GM23338 (cell line): ENCODE measurements at regions not wholly inside any gene's neighbourhood (a gene's known extent, or its start where the extent isn't known, plus 50 kb on each side); places are given as distances from the start of the nearest gene placed in this dataset.

ENCODE experiments used
- CREB1 ChIP-seq: fragments of 250-450 bp; sonication (Bioruptor Pico); IDR thresholded peaks from 2 replicates; pipeline ENCODE4 v1.5.0; 2020; ENCODE audit warnings: low read depth, mild to moderate bottlenecking, moderate library complexity
- CTCF ChIP-seq, 2 experiments: fragments of 200-600 bp in 1 of 2; sonication (generic) in 1 of 2; conservative IDR thresholded peaks; 2 replicates each; pipeline versions ENCODE4 v1.5.1 to v1.6.1; 2016 to 2017; ENCODE audit warnings: antibody characterized with exemption in 2 of 2, low read depth in 2 of 2, mild to moderate bottlenecking in 2 of 2, moderate library complexity in 1 of 2
- EZH2 ChIP-seq: fragments of 200-600 bp; sonication (generic); IDR thresholded peaks from one replicate; pipeline ENCODE4 v1.8.0; 2017; ENCODE audit warnings: antibody characterized with exemption, mild to moderate bottlenecking, low read depth; ENCODE audit not compliant: unreplicated experiment
- POLR2AphosphoS5 ChIP-seq: IDR thresholded peaks from 2 replicates; pipeline ENCODE4 v1.6.1; 2016; ENCODE audit warnings: antibody characterized with exemption, low read depth

DNA sequence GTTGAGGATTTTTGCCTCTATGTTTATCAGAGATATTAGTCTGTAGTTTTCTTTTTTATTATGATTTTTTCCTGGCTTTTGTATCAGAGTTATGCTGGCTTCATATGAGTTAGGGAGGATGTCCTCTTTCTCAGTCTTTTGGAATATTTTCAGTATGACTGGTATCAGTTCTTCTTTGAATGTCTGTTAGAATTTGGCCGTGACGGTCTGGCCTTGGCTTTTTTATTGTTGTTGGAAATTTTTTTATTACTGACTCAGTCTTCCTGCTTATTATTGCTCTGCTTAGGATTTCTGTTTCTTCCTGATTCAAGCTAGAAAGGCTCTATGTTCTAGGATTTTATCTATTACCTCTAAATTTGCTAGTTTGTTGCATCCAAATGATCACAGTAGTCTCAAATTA, 421.9 kb downstream of the CDH10 start:
- TF ChIP-seq EZH2 (no peak), CTCF (conservative IDR thresholded peaks at IDR 0.05; ENCODE audit: low read depth in 2 of 2) (no peak), POLR2AphosphoS5 (no peak), CREB1 (CRISPR knock-in tag) (no peak)
